NCI-H345 (cell line): ENCODE measurements at regions not wholly inside any gene's neighbourhood (a gene's known extent, or its start where the extent isn't known, plus 50 kb on each side); places are given as distances from the start of the nearest gene placed in this dataset.
A peak's percentile ranks its signal among the peaks of the same experiment; 100 is the strongest.

Experiments used
- DNase-seq: peaks from one replicate; lab custom pipeline; 2025; lab: John Stamatoyannopoulos, UW

GRCh38 chr1:239884796-239885195 lies 206.9 kb upstream of the FMN2 start:
- no peak for DNase-seq

DNA sequence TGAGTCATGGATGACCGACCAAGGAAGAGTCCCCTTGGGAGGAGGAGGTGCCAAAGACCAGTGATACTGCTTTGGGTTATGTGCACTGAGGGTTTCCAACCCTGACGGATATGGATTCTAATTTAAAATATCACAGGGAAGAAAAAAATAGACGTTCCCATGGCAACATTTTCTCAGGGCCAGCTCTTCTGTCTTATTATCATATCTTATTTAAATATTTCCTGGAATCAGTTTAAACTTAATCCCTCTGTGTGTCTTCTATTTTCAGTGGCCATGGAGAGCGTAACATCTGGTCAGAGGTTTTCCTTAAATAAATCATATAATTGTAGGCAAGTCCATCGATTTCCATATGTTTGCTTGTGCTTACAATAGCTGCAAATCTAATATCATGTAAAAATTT lies 205.4 kb upstream of the FMN2 start:
- no peak for DNase-seq

DNA sequence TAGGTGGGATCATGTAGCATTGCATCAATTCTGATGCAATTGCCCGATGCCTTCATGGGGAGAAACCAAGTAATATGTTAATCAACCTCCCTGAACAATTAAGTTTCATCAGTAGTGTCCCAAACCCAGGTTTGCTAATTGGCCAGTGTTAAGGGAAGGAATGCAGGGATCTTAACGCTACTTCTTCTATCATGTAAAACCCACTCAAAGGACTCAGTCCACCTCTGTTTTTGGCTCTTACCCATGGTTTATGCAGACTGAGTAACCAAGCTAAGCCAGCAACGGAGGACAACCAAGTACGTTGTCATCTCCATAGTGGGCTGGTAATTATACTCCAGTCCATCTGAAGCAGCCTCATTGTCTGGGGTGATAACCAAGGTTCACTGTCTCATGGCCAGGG lies 203.0 kb upstream of the FMN2 start:
- DNase-seq, result no peak

DNA sequence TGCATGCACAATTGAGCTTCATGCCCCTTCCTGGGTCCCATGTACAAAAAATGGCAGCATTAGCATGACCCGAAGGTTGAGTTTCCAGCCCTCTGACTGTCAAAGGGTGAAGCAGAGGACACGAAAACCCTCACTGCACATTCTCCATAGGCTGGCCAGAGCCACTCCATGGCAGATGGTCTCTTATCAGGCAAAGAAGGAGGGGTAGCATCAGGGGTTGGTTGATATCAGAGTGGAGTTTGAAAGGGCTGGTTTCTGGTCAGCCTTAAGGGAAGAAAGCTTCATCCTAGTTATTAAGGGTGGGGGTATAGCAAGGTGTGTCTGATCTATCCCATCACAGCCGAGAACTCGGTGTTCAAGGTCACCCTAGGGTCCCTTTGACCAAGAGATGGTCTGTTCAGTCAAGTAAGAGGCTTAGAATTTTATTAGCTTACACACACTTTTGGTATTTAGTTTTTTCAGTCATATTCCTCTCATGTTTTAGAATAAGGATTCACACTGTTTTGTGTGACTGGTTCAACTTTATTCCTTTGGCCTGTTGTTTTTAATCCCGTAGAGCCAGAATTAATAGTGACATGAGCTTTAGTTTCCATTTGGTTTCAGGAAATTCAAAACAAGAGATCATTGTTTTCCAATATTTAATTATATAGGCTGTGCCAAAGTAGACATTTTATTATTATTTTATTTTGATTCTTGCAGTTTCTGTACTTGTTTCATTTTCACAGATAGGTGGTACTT lies 199.9 kb upstream of the FMN2 start:
- DNase-seq, result no peak

DNA sequence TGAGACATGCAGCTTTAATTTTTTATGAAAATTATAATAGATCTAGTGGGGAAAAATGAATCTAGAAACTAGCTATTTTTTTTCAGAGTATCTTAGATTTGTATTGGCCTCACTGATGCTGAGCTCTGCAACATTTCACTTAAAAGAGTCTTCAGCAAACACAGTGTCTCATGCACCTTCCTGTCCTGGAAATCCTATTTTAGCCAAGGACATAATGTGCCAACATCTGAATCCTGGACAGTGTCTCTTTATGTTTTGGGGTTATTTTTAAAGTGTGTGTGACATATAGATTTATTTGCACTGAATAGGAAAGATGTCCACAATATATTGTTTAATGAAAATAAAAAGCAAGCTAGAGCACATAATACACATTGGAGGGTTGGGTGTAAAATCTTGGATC lies 199.1 kb upstream of the FMN2 start:
- no peak for DNase-seq

GRCh38 chr1:239893127-239893731 lies 198.5 kb upstream of the FMN2 start:
- DNase-seq, result no peak

DNA sequence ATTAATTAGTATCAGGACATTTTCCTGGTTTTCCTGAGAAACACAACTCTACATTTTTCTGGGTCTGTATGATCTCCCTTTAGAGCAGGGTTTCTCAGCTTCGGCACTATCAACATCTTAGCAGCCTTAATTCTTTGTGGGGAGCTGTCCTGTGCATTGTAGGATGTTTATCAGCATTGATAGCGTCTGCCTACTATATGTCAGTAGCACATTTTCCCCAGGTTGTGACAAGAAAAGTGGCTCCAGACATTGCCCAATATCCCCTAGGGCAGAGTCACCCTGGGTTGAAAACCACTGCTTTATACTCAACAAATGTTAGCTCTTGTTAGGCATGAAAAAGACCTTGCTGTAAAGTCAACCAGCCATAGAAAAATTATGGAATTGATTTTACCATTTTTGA lies 195.1 kb upstream of the FMN2 start:
- DNase-seq, result no peak

- DNase-seq, result no peak
Observed at GRCh38 chr1:239896980-239897379, 194.7 kb upstream of the FMN2 start.

- DNase-seq, result no peak
Observed at GRCh38 chr1:239897458-239897857, 194.2 kb upstream of the FMN2 start.

- peak; percentile 75 for DNase-seq
Observed at GRCh38 chr1:239898062-239898730, 193.5 kb upstream of the FMN2 start.

- no peak for DNase-seq
Observed at GRCh38 chr1:239899747-239900146, 191.9 kb upstream of the FMN2 start.

DNA sequence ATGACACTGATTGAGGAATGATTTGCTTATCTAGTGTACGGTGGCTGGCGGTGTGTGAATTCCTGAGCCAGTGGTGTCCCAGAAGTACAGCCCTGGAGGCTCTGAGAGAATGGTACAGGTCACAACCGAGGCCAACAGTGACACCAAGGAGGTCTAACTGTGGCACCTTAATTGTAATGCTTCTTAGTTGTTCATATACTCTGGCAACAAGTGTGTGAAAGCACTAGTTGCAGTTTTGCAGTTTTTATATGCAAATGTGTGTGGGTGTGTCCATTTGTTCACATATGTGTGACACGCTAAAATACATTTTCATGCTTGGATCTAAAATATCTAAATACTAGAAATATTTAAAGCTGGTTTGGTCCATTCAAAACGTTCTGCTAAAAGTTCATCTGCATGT lies 185.3 kb upstream of the FMN2 start:
- DNase-seq, result no peak

GRCh38 chr1:239909898-239910297 lies 181.8 kb upstream of the FMN2 start:
- DNase-seq, result no peak

DNA sequence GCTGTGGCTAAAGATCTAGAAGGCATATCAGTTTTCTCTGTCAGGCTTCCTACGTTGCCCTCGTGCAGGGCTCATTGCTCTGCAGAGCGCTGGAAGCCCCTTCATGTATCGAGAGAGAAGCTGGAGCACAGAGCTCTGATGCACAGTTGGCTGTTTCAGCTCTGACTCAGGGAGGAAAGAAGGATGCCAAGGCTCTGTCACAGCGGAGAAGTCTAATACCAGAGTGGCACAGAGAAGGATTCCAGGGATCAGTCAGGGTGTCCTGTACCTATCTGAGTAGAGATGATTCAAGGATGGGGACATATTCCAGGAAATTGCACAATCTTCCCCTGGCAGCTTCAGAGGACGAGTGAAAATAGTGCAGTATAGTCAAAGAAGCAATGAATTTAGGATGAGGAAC lies 179.2 kb upstream of the FMN2 start:
- no peak for DNase-seq

DNA sequence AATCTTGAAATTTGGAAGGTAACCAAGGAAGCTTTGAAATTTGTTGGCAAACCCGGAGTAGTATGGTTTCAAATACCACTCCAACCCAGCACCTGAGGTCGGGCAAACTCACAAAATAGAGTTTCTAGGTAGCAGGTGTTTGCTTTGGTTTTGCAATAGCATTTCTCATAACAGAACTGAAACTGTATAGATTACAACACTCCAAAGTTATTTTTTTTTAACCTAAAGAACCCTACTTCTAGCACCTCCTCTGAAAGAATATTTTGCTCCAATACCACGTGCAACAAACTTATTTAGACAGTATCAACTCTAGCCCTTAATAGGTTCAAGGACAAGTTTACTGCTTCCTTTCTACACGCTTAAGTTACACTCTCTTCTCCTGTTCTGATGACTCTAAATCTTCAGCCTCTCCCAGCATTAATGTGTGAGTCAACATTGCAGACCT lies 178.5 kb upstream of the FMN2 start:
- no peak for DNase-seq

GRCh38 chr1:239914751-239915231 lies 176.9 kb upstream of the FMN2 start:
- no peak for DNase-seq

DNA sequence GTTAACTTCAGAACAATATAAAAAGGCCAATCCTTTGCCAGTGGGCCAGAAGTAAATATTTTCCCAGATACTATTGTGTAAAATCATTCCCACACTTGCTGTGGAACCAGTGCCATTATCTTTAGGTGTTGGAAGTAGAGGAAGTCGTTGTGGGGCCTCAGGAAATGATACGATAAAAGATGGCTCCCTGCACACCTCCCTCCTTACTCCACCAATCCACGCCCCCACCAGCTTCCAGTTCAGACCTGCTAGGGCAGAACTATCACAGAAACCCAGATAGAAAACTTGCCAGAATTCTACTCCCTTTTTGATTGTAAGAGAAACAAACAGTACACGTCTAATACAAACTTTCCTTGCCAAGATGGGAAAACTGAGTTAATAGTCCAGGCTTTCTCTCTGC lies 173.0 kb upstream of the FMN2 start:
- DNase-seq, result no peak

- DNase-seq, result no peak
Observed at GRCh38 chr1:239920214-239920613, 171.5 kb upstream of the FMN2 start.

GRCh38 chr1:239922778-239923522 lies 168.7 kb upstream of the FMN2 start:
- no peak for DNase-seq

GRCh38 chr1:239924741-239925350 lies 166.8 kb upstream of the FMN2 start:
- no peak for DNase-seq

DNA sequence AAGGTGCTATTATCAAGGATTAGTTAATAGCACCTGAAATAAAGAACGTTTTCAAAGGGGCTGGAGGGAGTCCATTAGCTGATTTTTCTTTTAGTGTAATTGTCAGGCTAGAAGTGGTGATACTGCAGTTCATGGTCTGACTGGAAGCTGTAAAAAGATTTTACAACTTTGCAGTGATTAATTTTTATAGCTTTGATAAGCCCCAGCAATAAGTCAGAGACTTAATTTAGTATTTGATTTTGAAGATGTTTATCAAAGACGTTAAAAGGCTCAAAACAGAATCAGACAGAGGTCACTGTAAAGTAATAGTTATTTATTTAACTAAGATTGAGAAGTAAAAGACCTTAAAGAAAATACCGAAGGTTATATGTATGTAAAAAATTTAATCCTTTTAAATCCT lies 165.5 kb upstream of the FMN2 start:
- no peak for DNase-seq

GRCh38 chr1:239929317-239929716 lies 162.4 kb upstream of the FMN2 start:
- no peak for DNase-seq
